Neural crest cell (in vitro differentiated cells): ENCODE measurements at regions not wholly inside any gene's neighbourhood (a gene's known extent, or its start where the extent isn't known, plus 50 kb on each side); places are given as distances from the start of the nearest gene placed in this dataset.

ENCODE experiments used
- DNase-seq: peaks from one replicate; pipeline ENCODE4 v3.0.0; 2021; ENCODE audit warnings: low read depth, mixed read lengths, low spot score
- H3K27ac Mint-ChIP-seq: one replicate; pipeline ENCODE4 v1.8.0; 2021; ENCODE audit warnings: mild to moderate bottlenecking, mixed read lengths; ENCODE audit not compliant: unreplicated experiment
- H3K27me3 Mint-ChIP-seq: 2 replicates; pipeline ENCODE4 v1.8.0; 2021; ENCODE audit warnings: low read depth, mild to moderate bottlenecking, mixed read lengths
- H3K36me3 Mint-ChIP-seq: 2 replicates; pipeline ENCODE4 v1.8.0; 2021; ENCODE audit warnings: low read depth, mild to moderate bottlenecking, mixed read lengths
- H3K4me1 Mint-ChIP-seq: 2 replicates; pipeline ENCODE4 v1.8.0; 2021; ENCODE audit warnings: mixed read lengths
- H3K4me3 Mint-ChIP-seq: one replicate; pipeline ENCODE4 v1.8.0; 2021; ENCODE audit warnings: mild to moderate bottlenecking, mixed read lengths
- H3K9me3 Mint-ChIP-seq: 2 replicates; pipeline ENCODE4 v1.8.0; 2021; ENCODE audit warnings: mixed read lengths
- CTCF ChIP-seq: fragments of 200-600 bp; sonication (generic); conservative IDR thresholded peaks from 2 replicates; pipeline ENCODE4 v1.5.0; 2021; ENCODE audit warnings: antibody characterized with exemption, mild to moderate bottlenecking

GRCh38 chr2:6664332-6665061 is 201.2 kb downstream of the CMPK2 start:
- no peak overlapping the region for H3K4me3 Mint-ChIP-seq
- H3K4me1 Mint-ChIP-seq = peaks cover 3% of the 10 kb centered on the region
- H3K36me3 Mint-ChIP-seq = no peaks in the 10 kb centered on the region
- H3K27ac Mint-ChIP-seq = peak overlapping the region; percentile 5
- TF ChIP-seq CTCF = no peak
- H3K27me3 Mint-ChIP-seq = no peaks in the 10 kb centered on the region
- no peaks in the 10 kb centered on the region for H3K9me3 Mint-ChIP-seq
- DNase-seq = no peak

GRCh38 chr2:6665093-6666045 is 200.3 kb downstream of the CMPK2 start:
- H3K36me3 Mint-ChIP-seq = no peaks in the 10 kb centered on the region
- H3K27me3 Mint-ChIP-seq = no peaks in the 10 kb centered on the region
- no peaks in the 10 kb centered on the region for H3K9me3 Mint-ChIP-seq
- DNase-seq = no peak
- no peaks in the 10 kb centered on the region for H3K4me1 Mint-ChIP-seq
- no peak overlapping the region for H3K4me3 Mint-ChIP-seq
- H3K27ac Mint-ChIP-seq = peak overlapping the region; percentile 5
- no peak for TF ChIP-seq CTCF

GRCh38 chr2:6667326-6667725 is 198.4 kb downstream of the CMPK2 start:
- no peak overlapping the region for H3K4me3 Mint-ChIP-seq
- no peak for DNase-seq
- H3K36me3 Mint-ChIP-seq = no peaks in the 10 kb centered on the region
- H3K4me1 Mint-ChIP-seq = no peaks in the 10 kb centered on the region
- H3K9me3 Mint-ChIP-seq = no peaks in the 10 kb centered on the region
- no peak for TF ChIP-seq CTCF
- no peak overlapping the region for H3K27ac Mint-ChIP-seq
- H3K27me3 Mint-ChIP-seq = no peaks in the 10 kb centered on the region

- no peak for DNase-seq
- Mint-ChIP-seq H3K4me3 (no peak overlapping the region), H3K27ac (no peak overlapping the region), H3K27me3 (no peaks in the 10 kb centered on the region), H3K9me3 (no peaks in the 10 kb centered on the region), H3K36me3 (no peaks in the 10 kb centered on the region), H3K4me1 (peaks cover 7% of the 10 kb centered on the region)
- no peak for TF ChIP-seq CTCF
Observed at GRCh38 chr2:6671913-6672312, 193.8 kb downstream of the CMPK2 start.

- H3K36me3 Mint-ChIP-seq = no peaks in the 10 kb centered on the region
- H3K4me1 Mint-ChIP-seq = peaks cover 14% of the 10 kb centered on the region
- no peak for TF ChIP-seq CTCF
- H3K27me3 Mint-ChIP-seq = no peaks in the 10 kb centered on the region
- H3K4me3 Mint-ChIP-seq = no peak overlapping the region
- DNase-seq = no peak
- no peaks in the 10 kb centered on the region for H3K9me3 Mint-ChIP-seq
- no peak overlapping the region for H3K27ac Mint-ChIP-seq
Observed at GRCh38 chr2:6674381-6674780, 191.3 kb downstream of the CMPK2 start.
